Middle frontal gyrus (tissue), 1 donor: ENCODE measurements at regions not wholly inside any gene's neighbourhood (a gene's known extent, or its start where the extent isn't known, plus 50 kb on each side); places are given as distances from the start of the nearest gene placed in this dataset.

Experiments
- DNase-seq: peaks from one replicate; pipeline ENCODE4 v3.0.0-alpha.2; 2015; ENCODE audit warnings: low spot score; ENCODE audit errors: extremely low spot score

DNA sequence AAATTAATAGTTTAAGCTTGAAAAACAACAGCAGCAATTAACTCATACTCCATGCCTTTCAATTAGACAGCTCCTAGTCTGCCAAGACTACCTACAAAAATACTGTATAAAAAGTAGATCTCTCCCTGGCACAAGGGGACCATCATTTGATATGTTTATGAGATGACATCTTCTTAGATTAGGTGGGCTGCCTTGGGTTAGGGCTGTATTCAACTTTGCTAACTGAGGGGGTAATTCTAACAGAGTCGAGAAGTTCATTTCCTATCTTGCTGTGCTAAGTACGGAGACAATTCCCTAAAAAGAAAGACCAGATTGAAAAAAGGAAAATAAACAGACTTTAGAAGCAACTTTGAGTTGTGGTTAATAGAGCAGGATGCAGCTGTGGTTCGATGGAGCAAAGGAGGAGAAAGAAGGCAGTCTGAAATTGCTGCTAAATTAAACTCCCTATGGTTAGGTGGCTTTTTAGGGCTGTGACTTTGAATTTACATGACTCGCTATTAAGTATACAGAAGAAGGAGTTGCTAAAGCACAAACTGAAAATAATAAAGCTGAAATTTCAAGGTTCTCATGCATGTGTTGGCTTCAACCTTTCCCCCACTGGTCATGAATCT is 75.4 kb downstream of the CDC7 start:
- DNase-seq: no peak

GRCh38 chr1:91578320-91579109 is 77.9 kb downstream of the CDC7 start:
- DNase-seq: no peak

DNA sequence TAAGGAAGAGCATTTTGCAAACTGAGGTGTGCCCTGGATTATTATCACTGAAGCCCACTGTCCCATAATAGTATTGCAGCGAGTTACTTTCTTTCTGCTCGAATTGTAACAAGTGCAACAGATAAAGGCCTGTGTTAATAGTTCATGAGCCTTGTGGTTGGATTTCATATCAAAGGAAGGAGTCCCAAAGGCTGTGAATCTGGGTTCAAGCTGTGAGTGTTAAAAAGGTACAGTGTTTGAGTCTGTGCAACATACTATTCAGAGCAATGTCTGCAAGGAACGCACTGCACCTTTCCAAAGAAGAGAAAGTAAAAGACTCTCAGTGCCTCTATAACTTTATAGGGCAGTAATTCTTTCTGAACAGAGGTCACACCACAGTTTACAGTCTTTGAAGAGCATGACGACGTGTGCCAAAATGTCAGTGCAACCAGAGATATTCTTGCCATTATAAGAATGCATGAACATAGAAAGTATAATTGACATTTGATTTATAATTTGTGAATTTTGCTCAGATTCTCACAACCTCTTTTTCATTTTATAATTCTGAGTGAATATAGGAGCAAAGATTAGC is 79.1 kb downstream of the CDC7 start:
- DNase-seq: no peak

DNA sequence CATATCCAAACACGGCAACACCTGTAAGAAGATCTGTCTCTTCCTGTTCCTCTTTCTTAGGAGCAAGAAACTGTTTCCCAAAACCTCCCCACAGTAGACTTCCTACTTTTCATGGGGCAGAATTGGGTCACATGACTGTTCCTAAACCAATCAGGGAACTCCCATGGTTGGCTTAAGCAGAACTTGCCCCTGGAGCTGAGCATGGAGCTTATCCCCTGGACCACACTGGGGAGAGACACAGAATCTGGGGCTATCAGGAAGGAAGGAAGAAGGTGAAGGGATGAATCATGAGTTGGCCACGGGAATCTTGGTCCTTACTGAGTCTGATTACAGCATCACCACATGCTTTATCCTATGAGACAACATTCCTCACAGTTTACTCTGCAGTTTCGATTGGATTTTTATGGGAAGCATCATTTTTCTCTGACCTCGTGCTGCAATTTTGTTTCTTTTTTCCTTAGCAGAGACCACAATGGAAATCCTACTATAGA is 81.8 kb downstream of the CDC7 start:
- no peak for DNase-seq

DNA sequence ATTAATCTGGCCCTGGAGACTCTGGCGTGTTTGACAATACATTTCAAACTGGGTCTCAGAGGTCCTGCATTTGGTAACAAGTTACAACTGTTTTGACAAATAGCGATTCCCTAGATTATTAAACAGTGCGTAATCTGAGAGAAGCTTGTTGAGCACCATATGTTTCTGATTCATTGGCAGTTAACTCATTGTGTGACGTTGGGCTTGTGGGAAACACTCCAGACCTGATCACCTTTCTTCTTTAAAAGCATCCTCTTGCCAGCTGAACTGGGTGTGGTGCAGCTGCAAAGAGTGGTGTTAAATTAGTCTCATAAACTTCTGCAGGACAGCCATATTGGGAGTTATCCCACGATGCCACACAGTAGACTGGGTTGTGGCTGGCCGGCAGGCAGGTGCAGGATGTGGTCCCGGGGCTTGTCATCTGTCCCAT is 82.7 kb downstream of the CDC7 start:
- no peak for DNase-seq

DNA sequence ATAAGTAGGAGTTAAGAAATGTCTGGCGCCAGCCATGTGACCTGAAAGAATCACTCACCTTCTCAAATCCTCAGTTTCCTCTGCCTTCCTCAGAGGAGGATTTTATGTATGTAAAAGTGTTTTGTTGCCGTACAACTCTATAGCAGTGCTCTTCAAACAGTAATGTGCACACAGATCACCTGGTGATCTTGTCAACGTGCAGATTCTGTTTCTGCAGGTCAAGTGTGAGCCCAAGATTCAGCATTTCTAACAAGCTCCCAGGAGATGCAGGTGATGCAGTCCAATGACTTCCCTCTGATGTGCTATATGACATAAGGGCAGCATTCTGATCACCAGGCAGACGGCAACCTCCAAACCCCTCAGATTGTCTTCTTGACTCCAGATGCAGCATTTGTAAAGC is 83.7 kb downstream of the CDC7 start:
- no peak for DNase-seq

DNA sequence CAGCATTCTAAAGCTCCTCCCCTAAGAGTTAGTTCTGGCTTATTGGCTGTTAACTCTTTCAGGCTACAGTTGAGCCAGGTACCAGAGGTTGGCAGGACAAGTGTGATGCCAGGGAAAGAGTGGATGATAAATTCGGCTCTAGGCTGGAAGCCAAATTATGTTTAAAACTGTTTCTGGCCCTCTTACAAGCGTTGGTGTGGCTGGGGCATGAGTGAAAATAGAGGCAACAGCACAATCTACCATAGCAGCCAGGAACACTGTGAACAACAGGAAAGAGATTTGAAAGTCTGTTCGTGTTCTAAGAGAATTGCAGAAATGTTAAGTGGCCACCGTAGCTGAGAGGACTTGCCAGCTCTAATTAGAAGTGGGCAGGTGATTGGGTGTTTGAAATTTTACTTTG is 84.2 kb downstream of the CDC7 start:
- DNase-seq: no peak

- DNase-seq: no peak
These were observed 84.9 kb downstream of the CDC7 start for GRCh38 chr1:91585502-91585901.

GRCh38 chr1:91585982-91586381 is 85.3 kb downstream of the CDC7 start:
- no peak for DNase-seq

GRCh38 chr1:91589437-91589836 is 88.8 kb downstream of the CDC7 start:
- no peak for DNase-seq

DNA sequence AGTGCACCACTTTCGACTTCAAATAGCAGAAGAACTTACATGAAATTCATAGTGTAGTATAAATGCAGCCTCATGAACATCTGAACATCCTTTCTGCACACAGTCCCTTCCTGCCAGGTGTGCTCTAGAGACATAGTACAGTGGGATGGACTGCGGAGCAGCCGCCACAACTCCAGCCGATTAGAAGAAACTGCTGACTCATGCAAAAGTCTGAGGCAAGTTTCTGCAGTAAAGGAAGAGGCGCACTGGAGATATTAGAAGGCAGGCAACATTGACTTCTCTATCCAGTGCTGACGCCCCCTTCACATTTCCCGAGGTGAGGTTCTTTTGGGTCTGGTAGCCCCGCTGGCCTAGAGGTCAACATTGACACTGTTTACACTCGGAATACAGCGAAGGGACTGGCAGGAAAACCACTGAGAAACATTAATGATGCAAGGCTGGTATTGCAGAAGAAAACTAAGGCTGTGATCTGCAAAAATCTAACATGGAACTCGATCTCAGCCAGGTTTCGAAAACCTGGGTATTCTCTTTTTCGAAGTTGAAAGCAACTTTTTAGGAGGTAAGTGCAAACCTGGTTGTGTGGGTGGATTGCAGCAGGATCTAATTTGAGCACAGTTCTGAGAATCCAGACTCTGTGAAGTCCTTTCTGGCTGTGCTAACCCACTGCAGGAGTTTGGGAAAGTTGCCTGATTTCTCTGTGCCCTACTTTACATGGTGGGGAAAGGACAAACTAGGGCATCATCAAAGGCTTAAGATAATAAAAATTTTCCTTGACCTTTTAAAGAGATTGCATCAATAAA is 90.7 kb downstream of the CDC7 start:
- no peak for DNase-seq

DNA sequence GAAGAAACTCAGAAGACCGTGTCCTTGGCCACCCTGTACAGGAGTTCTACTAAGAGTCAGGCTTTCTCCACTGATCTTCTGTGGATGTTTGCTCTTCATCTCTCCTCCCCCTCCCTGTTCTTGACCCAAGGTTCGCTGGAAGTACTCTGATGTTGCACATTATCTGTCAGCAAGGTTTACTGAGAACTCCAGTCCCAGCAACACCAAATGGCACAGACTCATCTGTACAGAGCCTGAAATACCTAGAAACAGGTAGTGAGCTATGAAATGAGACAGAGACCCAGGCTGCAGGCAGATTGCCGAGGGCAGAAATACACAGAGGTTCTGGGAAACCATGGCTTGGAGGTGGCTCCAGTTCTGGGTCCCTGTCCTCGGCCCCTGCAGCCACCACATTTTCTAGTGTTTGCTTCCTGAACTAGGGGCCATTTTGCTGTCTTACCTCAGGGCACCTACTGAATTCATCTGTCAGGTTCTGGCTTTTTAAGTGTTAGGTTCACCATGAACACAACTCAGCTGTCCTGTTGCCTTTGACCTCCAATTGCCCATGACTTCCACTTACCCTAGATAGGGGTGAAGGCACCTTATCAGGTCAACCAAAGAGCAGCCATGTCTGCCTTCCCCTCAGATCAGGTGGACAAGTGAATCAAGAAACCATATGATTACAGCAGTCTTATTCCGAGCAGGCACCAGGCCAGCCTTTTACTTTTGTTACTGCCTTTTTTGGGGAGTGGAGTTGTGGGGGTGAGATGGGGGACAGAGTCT is 92.2 kb downstream of the CDC7 start:
- DNase-seq: no peak

GRCh38 chr1:91594383-91595055 is 93.9 kb downstream of the CDC7 start:
- DNase-seq: no peak

- no peak for DNase-seq
These were observed 95.8 kb downstream of the CDC7 start for GRCh38 chr1:91596474-91596873.

- DNase-seq: no peak
These were observed 96.6 kb downstream of the CDC7 start for GRCh38 chr1:91597215-91597614.

GRCh38 chr1:91600431-91601337 is 100.0 kb downstream of the CDC7 start:
- no peak for DNase-seq

DNA sequence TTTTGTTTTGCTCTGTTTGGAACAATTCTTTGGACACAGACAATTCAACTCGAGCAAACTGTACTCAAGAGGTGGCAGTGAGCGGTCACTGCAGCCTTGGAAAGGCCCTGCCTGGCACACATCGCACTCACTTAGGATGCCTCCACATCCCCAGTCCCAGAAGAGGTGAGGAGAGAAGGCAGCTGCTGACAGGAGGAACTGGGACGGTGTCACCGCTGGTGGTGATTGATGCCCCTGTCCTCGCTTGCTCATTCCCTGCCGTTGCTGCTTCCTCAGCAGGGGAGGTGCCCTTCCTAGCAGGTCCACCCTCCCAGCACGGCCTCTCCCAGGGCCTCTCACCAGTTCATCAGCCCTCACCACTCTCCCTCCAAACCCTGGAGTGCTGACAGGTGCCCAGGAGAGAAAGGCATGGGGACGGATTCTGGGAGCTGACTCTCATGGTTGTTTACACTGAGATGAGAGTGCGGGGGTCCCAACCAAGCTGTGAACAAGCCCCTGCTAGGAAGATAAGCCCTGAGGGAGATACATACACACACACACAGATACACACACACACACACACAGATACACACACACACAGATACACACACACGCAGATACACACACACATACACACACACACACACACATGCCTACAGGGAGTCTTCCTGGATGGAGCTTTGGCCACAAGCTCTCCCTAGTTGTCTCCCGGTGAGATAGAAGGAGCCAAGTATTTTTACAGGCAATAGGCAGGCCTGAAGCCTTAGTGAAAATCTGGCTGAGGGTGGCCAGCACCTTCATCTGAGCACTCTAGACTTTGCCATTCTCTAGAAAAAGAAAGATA is 101.1 kb downstream of the CDC7 start:
- DNase-seq: no peak

GRCh38 chr1:91603409-91603808 is 102.8 kb downstream of the CDC7 start:
- DNase-seq: no peak

GRCh38 chr1:91604632-91605031 is 104.0 kb downstream of the CDC7 start:
- DNase-seq: no peak
